GM12801 (cell line): ENCODE measurements at regions not wholly inside any gene's neighbourhood (a gene's known extent, or its start where the extent isn't known, plus 50 kb on each side); places are given as distances from the start of the nearest gene placed in this dataset.

Experiments used
- TF ChIP-seq, protein P1 (sequence below): IDR thresholded peaks from one replicate; pipeline ENCODE4 v1.5.1; 2011; ENCODE audit warnings: control low read depth; ENCODE audit not compliant: insufficient read length; ENCODE audit errors: extremely low read depth

DNA sequence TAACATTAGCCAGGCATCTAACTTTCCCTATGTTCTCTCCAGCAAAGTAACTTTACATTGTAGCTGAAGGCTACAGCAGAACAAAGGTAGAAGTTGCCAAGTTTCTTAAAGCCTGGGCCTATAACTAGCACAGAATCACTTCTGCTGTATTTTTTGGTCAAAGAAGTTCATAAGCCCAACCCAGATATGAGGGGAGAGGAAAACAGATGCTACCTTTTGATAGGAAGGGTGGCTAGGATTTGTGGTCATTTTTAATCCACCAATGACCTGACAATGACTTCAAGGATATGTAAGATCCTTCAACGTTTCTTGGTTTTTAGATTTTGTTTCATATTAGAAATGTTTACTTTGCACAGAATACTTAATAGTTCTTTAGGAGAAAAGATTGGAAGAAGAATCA is 64.2 kb upstream of the RANBP3L start:
- TF ChIP-seq, protein P1, sequence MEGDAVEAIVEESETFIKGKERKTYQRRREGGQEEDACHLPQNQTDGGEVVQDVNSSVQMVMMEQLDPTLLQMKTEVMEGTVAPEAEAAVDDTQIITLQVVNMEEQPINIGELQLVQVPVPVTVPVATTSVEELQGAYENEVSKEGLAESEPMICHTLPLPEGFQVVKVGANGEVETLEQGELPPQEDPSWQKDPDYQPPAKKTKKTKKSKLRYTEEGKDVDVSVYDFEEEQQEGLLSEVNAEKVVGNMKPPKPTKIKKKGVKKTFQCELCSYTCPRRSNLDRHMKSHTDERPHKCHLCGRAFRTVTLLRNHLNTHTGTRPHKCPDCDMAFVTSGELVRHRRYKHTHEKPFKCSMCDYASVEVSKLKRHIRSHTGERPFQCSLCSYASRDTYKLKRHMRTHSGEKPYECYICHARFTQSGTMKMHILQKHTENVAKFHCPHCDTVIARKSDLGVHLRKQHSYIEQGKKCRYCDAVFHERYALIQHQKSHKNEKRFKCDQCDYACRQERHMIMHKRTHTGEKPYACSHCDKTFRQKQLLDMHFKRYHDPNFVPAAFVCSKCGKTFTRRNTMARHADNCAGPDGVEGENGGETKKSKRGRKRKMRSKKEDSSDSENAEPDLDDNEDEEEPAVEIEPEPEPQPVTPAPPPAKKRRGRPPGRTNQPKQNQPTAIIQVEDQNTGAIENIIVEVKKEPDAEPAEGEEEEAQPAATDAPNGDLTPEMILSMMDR: no peak

DNA sequence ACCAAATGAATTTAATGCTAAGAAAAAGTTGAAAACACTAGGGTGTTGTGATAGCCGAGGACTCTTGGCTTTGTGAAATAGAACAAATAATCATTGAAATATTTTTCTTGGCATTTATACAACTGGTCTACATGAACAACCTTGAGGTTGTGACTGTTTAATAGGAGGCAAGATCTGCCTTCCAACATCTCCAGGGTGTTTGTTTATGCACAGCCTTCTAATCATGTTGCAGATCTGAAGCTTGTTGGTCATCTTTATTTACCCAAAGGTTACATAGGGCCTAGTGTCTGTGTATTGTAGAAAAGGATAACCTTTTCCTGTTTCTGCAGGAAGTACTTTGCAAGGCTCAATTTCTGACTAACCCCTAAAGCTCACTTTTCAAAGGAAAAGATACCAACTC is 65.2 kb upstream of the RANBP3L start:
- TF ChIP-seq, protein P1: no peak

DNA sequence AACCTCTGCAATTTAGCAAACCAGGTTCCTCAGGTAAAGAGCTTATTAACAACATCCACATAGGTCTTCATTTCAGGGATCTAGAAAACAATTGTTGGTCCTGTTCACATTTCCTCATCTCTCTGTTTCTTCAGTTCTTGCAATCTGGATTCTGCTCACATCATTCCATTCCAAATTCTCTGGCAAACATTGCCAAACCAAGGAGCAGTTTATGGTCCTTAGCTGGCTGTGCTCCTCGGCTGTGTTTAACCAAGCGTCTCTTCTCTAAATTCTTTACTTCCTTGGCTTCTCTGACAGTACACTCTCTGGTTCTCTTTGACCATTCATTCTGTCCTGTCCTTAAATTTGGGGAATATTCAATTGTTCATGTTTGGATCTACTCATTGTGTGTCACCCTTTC is 65.8 kb upstream of the RANBP3L start:
- TF ChIP-seq, protein P1: no peak

DNA sequence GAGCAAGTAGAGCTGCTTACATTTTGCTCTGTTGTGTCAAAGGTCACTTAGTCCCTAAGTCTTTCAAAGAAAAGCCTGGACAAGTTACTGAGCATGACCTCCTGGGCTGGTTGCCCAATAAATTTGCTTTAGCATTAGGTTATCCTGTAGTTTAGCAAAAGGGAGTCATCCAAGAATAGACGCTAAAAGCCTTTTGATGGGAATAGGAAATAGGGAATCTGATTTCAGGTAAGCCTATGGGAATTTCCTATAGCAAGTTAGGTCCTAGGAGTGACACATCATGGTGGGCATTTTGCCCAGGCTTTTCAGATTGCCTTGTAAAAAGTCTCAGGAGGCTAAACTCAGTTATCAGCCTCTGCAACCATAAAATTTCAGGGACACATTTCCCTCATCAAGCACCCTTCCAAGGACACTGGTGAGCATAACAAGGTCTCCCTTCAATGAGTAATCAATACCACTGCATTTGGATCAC is 67.6 kb upstream of the RANBP3L start:
- TF ChIP-seq, protein P1: no peak

DNA sequence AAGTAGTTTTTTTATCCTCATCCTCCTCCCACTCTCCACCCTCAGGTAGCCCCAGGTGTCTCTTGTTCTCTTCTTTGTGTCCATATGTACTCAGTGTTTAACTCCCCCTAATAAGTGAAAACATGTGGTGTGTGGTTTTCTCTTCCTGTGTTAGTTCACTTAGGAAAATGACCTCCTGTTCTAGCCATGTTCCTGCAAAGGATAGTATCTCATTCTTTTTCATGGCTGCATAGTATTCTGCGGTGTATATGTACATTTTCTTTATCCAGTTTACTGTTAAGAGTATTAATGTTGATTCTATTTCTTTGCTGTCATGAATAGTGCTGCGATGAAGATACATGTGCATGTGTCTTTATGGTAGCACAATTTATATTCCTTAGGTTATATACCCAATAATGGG is 68.4 kb upstream of the RANBP3L start:
- TF ChIP-seq, protein P1: no peak

DNA sequence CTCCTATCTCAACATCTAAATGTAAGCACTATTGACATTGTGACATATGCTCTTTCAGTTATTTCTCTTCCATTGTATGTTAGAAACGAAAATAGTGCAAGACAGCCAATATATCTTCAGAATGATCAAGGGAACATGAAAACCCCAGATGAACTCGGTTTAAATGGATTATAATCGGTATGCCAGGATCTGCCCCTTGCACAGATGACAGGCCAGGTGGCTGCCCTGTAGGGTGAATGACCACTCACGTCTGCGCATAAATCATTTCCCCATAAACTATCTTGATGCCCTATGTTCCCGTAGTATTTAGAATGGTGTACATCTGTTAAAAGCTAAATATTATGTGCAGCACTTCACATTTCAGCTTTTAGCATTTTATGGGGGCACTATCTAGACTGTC is 69.7 kb upstream of the RANBP3L start:
- TF ChIP-seq, protein P1: no peak

DNA sequence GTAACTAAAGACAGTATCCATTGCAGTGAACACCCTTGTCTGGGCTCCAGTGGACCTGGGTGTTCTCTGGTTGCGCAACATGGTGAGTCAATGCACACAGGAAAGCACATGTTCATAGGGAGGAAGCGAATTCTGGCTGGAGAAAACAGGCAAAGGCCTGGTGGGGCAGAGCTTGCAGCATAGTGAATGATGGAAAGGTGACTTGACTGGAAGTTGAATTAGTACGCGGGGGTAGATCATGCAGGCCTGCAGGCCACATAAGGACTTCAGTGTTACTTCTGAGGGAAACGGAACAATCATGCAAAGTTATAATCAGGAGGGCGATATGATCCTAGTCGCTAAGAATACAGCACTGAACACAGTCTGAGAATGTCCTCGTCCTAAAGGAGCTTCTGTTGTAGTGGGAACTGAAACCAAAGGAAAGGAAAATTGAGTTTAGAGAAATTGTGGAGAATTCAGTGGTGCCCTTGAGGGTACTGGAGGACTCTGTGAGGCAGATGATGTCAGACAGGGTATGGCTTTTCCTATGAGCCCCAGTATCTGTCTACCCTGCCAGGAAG is 71.9 kb upstream of the RANBP3L start:
- TF ChIP-seq, protein P1: no peak
